ENCODE measurements at regions not wholly inside any gene's neighbourhood (a gene's known extent, or its start where the extent isn't known, plus 50 kb on each side); places are given as distances from the start of the nearest gene placed in this dataset.

- Histone ChIP-seq H3K9me2 (ENCODE audit: insufficient read depth) (no peaks in the 10 kb centered on the region), H3K4me1 (replicated peaks; ENCODE audit: insufficient read depth) (0 out of 2 replicates have a peak, but pooled peaks cover 2% of the 10 kb centered on the region), H3K9me3 (ENCODE audit: insufficient read depth, low read depth) (0 out of 2 replicates have a peak, but pooled peaks cover 3% of the 10 kb centered on the region), H2AFZ (no peak overlapping the region), H3K79me2 (ENCODE audit: low read depth) (no peaks in the 10 kb centered on the region), H3K36me3 (ENCODE audit: low read depth) (no peaks in the 10 kb centered on the region), H4K20me1 (ENCODE audit: insufficient read depth) (no peaks in the 10 kb centered on the region), H3K4me2 (no peak overlapping the region), H3F3A (ENCODE audit: insufficient read depth, low read depth) (peaks cover 3% of the 10 kb centered on the region; the same call in 1 of the 2 replicates), H3K27ac (no peak overlapping the region), H3K4me3 (no peak overlapping the region), H3K27me3 (ENCODE audit: insufficient read depth, low read depth) (no peaks in the 10 kb centered on the region)
- ChIA-PET POLR2A (ENCODE audit: unreplicated experiment) (no interaction called here), CTCF (no interaction called here)
- intact Hi-C loops (cut with micrococcal nuclease; ENCODE audit: unreplicated experiment): no loop called here
- no TSS peak for BruUV-seq (replicated peaks)
- TF ChIP-seq EZH2 (IDR thresholded peaks at IDR 0.05; ENCODE audit: low read depth): no peak
- TF ChIP-seq CTCF (conservative IDR thresholded peaks at IDR 0.05): no peak
- no peak for DNase-seq
Observed at GRCh38 chr13:109281017-109281902, 505.1 kb downstream of the IRS2 start.

- Histone ChIP-seq H4K20me1 (ENCODE audit: insufficient read depth) (no peaks in the 10 kb centered on the region), H3K79me2 (ENCODE audit: low read depth) (peaks cover 21% of the 10 kb centered on the region), H2AFZ (no peak overlapping the region), H3K9me2 (ENCODE audit: insufficient read depth) (no peaks in the 10 kb centered on the region), H3K36me3 (ENCODE audit: low read depth) (peaks cover 22% of the 10 kb centered on the region), H3K4me1 (replicated peaks; ENCODE audit: insufficient read depth) (peaks cover 43% of the 10 kb centered on the region), H3F3A (ENCODE audit: insufficient read depth, low read depth) (peaks cover 53% of the 10 kb centered on the region), H3K4me2 (no peak overlapping the region), H3K4me3 (no peak overlapping the region), H3K9me3 (ENCODE audit: insufficient read depth, low read depth) (peaks cover 11% of the 10 kb centered on the region), H3K27me3 (ENCODE audit: insufficient read depth, low read depth) (no peaks in the 10 kb centered on the region), H3K27ac (no peak overlapping the region)
- intact Hi-C loops (cut with micrococcal nuclease; ENCODE audit: unreplicated experiment): loop anchor here (10.0 kb wide), 1 partner anchor 249 kb away; no protein-coding TSS in a partner anchor
- TF ChIP-seq EZH2 (IDR thresholded peaks at IDR 0.05; ENCODE audit: low read depth): no peak
- no peak for TF ChIP-seq CTCF (conservative IDR thresholded peaks at IDR 0.05)
- BruUV-seq (replicated peaks): no TSS peak
- DNase-seq: no peak
- POLR2A ChIA-PET (ENCODE audit: unreplicated experiment): interaction anchor here (0.7 kb wide), 1 partner anchor 564 kb away, joined by 6 read pairs; no protein-coding TSS in a partner anchor
- CTCF ChIA-PET: no interaction called here
Observed at GRCh38 chr13:109276261-109276660, 510.1 kb downstream of the IRS2 start.

GRCh38 chr13:109275852-109276251 is 510.5 kb downstream of the IRS2 start:
- TF ChIP-seq CTCF (conservative IDR thresholded peaks at IDR 0.05): peak; percentile 46; the same call in 1 of the 2 replicates
- TF ChIP-seq EZH2 (IDR thresholded peaks at IDR 0.05; ENCODE audit: low read depth): no peak
- Histone ChIP-seq H2AFZ (no peak overlapping the region), H3K4me1 (replicated peaks; ENCODE audit: insufficient read depth) (peaks cover 47% of the 10 kb centered on the region), H3K79me2 (ENCODE audit: low read depth) (peaks cover 25% of the 10 kb centered on the region), H3F3A (ENCODE audit: insufficient read depth, low read depth) (peaks cover 57% of the 10 kb centered on the region), H3K9me3 (ENCODE audit: insufficient read depth, low read depth) (peaks cover 11% of the 10 kb centered on the region), H3K4me2 (no peak overlapping the region), H3K27ac (no peak overlapping the region), H4K20me1 (ENCODE audit: insufficient read depth) (no peaks in the 10 kb centered on the region), H3K4me3 (no peak overlapping the region), H3K27me3 (ENCODE audit: insufficient read depth, low read depth) (no peaks in the 10 kb centered on the region), H3K9me2 (ENCODE audit: insufficient read depth) (no peaks in the 10 kb centered on the region), H3K36me3 (ENCODE audit: low read depth) (peaks cover 26% of the 10 kb centered on the region)
- POLR2A ChIA-PET (ENCODE audit: unreplicated experiment): interaction anchor here (0.7 kb wide), 1 partner anchor 565 kb away, joined by 6 read pairs; no protein-coding TSS in a partner anchor
- BruUV-seq (replicated peaks): no TSS peak
- intact Hi-C loops (cut with micrococcal nuclease; ENCODE audit: unreplicated experiment): loop anchor here (2.0 to 10.0 kb wide), 3 partner anchors 61 to 249 kb away; no protein-coding TSS in a partner anchor
- no peak for DNase-seq
- CTCF ChIA-PET: no interaction called here
